Testis (tissue), 2 donors: ENCODE measurements at regions not wholly inside any gene's neighbourhood (a gene's known extent, or its start where the extent isn't known, plus 50 kb on each side); places are given as distances from the start of the nearest gene placed in this dataset.
A peak's percentile ranks its signal among the peaks of the same experiment; 100 is the strongest.

Experiments
- DNase-seq: peaks from one replicate; pipeline ENCODE4 v3.0.0-alpha.2; 2019
- H3K27ac ChIP-seq, 2 donors: fragments of 200-600 bp; sonication (generic); one replicate each; pipeline ENCODE4 v1.5.1; 2019
- H3K27me3 ChIP-seq: fragments of 200-600 bp; sonication (generic); one replicate; pipeline ENCODE4 v1.5.1; 2019
- H3K36me3 ChIP-seq: fragments of 200-600 bp; sonication (generic); one replicate; pipeline ENCODE4 v1.5.1; 2017; ENCODE audit warnings: low read depth; ENCODE audit errors: missing control alignments
- H3K4me1 ChIP-seq: fragments of 200-600 bp; sonication (generic); one replicate; pipeline ENCODE4 v1.5.1; 2019
- H3K4me3 ChIP-seq, 2 donors: fragments of 200-600 bp; sonication (generic); one replicate each; pipeline ENCODE4 v1.5.1; 2017 to 2019
- H3K9me3 ChIP-seq: fragments of 200-600 bp; sonication (generic); one replicate; pipeline ENCODE4 v1.5.1; 2017
- POLR2A ChIP-seq: fragments of 450-650 bp; IDR thresholded peaks from one replicate; pipeline ENCODE4 v1.6.1; 2017; ENCODE audit warnings: antibody characterized with exemption, mild to moderate bottlenecking, moderate library complexity
- WGBS, 2 donors: methylation state at CpG; one replicate each; pipeline ENCODE4 v1.1.5; 2018; 5-methylcytosine and 5-hydroxymethylcytosine counted together
- intact Hi-C: fragments of 100-400 bp; cut with DNase I; formaldehyde crosslinking; loops from one replicate; pipeline ENCODE4 v1.15.1; 2023; ENCODE audit warnings: low total_unique reads
- TF ChIP-seq, protein P1 (sequence below), 3 experiments: fragments of 450-650 bp in 2 of 3; fragments of 200-600 bp in 1 of 3; sonication (generic) in 1 of 3; IDR thresholded peaks; one replicate each; pipeline ENCODE4 v1.5.1; 2016 to 2019; ENCODE audit warnings: antibody characterized with exemption in 3 of 3, mild to moderate bottlenecking in 2 of 3, moderate library complexity in 1 of 3

DNA sequence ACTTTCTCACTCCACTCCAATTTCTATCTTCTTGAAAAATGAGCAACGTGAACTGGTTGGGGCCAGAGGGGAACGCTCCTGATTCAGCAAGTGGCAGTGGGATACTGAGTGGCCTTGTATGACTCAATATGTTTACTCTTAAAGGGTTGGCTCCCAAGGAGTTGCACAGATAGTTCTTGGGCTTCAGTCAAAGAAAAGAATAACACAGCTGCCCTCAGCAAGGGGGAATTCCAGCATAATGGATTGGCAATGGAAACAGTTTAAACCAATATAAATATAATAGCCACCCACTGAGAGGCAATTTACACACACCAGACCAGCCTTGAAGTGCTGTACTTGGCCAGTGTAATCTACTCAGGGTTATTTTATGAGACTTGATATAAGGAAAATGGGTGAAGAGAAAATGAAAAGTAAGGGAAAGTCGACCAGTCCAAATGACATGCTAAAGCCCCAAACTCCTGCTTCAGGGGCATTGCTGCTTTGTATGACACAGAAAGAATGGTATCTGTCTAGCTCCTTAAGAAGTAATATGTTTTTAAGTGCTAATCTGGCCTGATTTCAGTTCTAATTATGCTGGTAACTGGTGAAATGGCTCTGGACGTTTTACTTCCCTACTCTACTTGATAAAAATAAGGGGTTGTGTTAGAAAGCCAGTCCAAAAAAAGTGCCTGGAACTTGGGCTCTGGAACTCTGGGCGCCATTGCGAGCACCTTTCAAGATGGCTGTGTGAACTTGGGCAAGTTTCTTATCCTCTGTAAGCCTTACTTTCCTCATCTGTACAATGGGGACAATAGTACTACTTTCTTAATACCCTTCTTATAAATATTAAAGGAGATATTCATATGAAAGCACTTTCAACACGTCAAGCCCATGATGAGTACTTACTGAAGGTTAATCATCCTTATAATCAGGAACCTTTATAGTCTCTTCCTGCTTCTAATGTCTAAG, 712.9 kb upstream of the MAP3K7 start:
- H3K27ac ChIP-seq, result peak overlapping the region; percentile 63 to 76
- DNase-seq, result peak; percentile 60
- intact Hi-C loops, result loop anchor here (5.0 kb wide), 1 partner anchor 153 kb away; no protein-coding TSS in a partner anchor
- H3K4me1 ChIP-seq, result no peaks in the 10 kb centered on the region
- no peaks in the 10 kb centered on the region for H3K9me3 ChIP-seq
- H3K4me3 ChIP-seq, result no peak overlapping the region
- TF ChIP-seq, protein P1, sequence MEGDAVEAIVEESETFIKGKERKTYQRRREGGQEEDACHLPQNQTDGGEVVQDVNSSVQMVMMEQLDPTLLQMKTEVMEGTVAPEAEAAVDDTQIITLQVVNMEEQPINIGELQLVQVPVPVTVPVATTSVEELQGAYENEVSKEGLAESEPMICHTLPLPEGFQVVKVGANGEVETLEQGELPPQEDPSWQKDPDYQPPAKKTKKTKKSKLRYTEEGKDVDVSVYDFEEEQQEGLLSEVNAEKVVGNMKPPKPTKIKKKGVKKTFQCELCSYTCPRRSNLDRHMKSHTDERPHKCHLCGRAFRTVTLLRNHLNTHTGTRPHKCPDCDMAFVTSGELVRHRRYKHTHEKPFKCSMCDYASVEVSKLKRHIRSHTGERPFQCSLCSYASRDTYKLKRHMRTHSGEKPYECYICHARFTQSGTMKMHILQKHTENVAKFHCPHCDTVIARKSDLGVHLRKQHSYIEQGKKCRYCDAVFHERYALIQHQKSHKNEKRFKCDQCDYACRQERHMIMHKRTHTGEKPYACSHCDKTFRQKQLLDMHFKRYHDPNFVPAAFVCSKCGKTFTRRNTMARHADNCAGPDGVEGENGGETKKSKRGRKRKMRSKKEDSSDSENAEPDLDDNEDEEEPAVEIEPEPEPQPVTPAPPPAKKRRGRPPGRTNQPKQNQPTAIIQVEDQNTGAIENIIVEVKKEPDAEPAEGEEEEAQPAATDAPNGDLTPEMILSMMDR (IDR thresholded peaks at IDR 0.05), result no peak
- TF ChIP-seq POLR2A, result no peak
- H3K36me3 ChIP-seq, result no peaks in the 10 kb centered on the region
- WGBS, 2 donors, result 43 to 51% methylated on average over 7 of the region's 7 CpGs
- H3K27me3 ChIP-seq, result no peaks in the 10 kb centered on the region

DNA sequence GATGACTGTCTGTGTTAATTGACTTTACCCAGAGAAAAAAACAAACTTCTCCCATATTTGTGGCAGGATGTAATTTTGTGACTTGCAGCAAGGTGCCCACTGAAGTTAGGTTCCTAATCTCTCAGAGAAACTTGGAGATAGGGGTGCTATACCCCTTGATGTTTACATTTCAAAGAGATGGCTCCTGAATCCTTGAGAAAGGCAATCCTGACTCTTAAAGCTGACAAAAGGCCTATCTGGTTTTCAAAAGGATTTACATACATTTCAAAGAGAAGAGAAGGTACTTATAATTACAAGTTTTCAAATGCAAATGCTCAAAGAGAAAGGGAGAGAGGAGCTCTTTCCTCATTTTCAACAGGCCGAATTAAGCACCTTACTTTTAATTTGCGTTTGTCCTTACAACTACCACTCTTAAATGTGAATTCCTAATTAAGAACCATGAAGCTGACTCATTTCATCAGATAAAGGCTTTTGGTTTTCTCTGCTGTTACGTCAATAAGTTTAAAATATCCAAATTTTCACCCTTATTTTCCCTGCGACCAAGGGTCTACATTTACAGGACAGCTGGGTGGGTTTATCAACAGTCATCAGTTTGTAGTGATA, 711.8 kb upstream of the MAP3K7 start:
- intact Hi-C loops, result loop anchor here (5.0 kb wide), 1 partner anchor 151 kb away; no protein-coding TSS in a partner anchor
- 60 to 72% methylated on average over 4 of the region's 4 CpGs for WGBS, 2 donors

GRCh38 chr6:91293395-91293794, 706.5 kb upstream of the MAP3K7 start:
- Histone ChIP-seq H3K4me3 (no peak overlapping the region), H3K4me1 (no peaks in the 10 kb centered on the region), H3K36me3 (no peaks in the 10 kb centered on the region), H3K9me3 (no peaks in the 10 kb centered on the region), H3K27ac (no peak overlapping the region), H3K27me3 (no peaks in the 10 kb centered on the region)
- intact Hi-C loops, result no loop called here
- TF ChIP-seq, protein P1 (IDR thresholded peaks at IDR 0.05), result no peak
- no peak for TF ChIP-seq POLR2A
- no peak for DNase-seq

More for the DNA sequence above, 711.8 kb upstream of the MAP3K7 start:
- Histone ChIP-seq H3K9me3 (no peaks in the 10 kb centered on the region), H3K27ac (peak overlapping the region; percentile 63 to 76), H3K4me3 (no peak overlapping the region), H3K36me3 (no peaks in the 10 kb centered on the region), H3K27me3 (no peaks in the 10 kb centered on the region), H3K4me1 (no peaks in the 10 kb centered on the region)
- TF ChIP-seq POLR2A, result no peak
- TF ChIP-seq, protein P1 (IDR thresholded peaks at IDR 0.05), result no peak
- no peak for DNase-seq

GRCh38 chr6:91291071-91291470, 704.2 kb upstream of the MAP3K7 start:
- H3K27ac ChIP-seq, result no peak overlapping the region
- H3K27me3 ChIP-seq, result no peaks in the 10 kb centered on the region
- TF ChIP-seq, protein P1 (IDR thresholded peaks at IDR 0.05), result no peak
- no peak for TF ChIP-seq POLR2A
- H3K36me3 ChIP-seq, result no peaks in the 10 kb centered on the region
- no peaks in the 10 kb centered on the region for H3K4me1 ChIP-seq
- intact Hi-C loops, result no loop called here
- no peak for DNase-seq
- 31 to 73% methylated on average over 4 of the region's 4 CpGs for WGBS, 2 donors
- H3K4me3 ChIP-seq, result no peak overlapping the region
- H3K9me3 ChIP-seq, result no peaks in the 10 kb centered on the region
